Loucy (cell line): ENCODE measurements at regions not wholly inside any gene's neighbourhood (a gene's known extent, or its start where the extent isn't known, plus 50 kb on each side); places are given as distances from the start of the nearest gene placed in this dataset.
"Not testable (repeated sequence)": the region's sequence is repeated elsewhere in the genome, so short reads cannot be mapped to it uniquely, and the experiment has no call there.

ENCODE experiments used
- H2AFZ ChIP-seq: fragments of 200-600 bp; sonication (generic); 2 replicates; pipeline ENCODE4 v1.6.0; 2016; ENCODE audit warnings: antibody characterized with exemption, mild to moderate bottlenecking, low read length, moderate library complexity
- H3F3A ChIP-seq: fragments of 200-600 bp; 2 replicates; pipeline ENCODE4 v1.6.0; 2016; ENCODE audit warnings: antibody characterized with exemption, low read depth, mild to moderate bottlenecking
- H3K27me3 ChIP-seq: fragments of 200-600 bp; sonication (generic); 2 replicates; pipeline ENCODE4 v1.6.1; 2014; ENCODE audit warnings: low read length, mild to moderate bottlenecking; ENCODE audit not compliant: insufficient read depth, poor library complexity, severe bottlenecking
- H3K36me3 ChIP-seq: fragments of 200-600 bp; sonication (generic); 2 replicates; pipeline ENCODE4 v1.6.1; 2016; ENCODE audit warnings: low read length; ENCODE audit not compliant: insufficient read depth
- H3K4me1 ChIP-seq: fragments of 200-600 bp; sonication (generic); 2 replicates; pipeline ENCODE4 v1.5.1; 2014; ENCODE audit warnings: low read length, mild to moderate bottlenecking; ENCODE audit not compliant: insufficient read depth, poor library complexity, severe bottlenecking
- H3K4me2 ChIP-seq: fragments of 200-600 bp; sonication (generic); 2 replicates; pipeline ENCODE4 v1.6.0; 2014; ENCODE audit warnings: antibody characterized with exemption, low read length, low read depth, mild to moderate bottlenecking; ENCODE audit not compliant: poor library complexity, severe bottlenecking
- H3K4me3 ChIP-seq: fragments of 200-600 bp; sonication (generic); 2 replicates; pipeline ENCODE4 v1.5.1; 2014; ENCODE audit warnings: low read length, mild to moderate bottlenecking, mixed read lengths; ENCODE audit not compliant: poor library complexity, severe bottlenecking
- H3K79me2 ChIP-seq: fragments of 200-600 bp; sonication (generic); 2 replicates; pipeline ENCODE4 v1.6.1; 2014; ENCODE audit warnings: low read length; ENCODE audit not compliant: insufficient read depth
- H3K9ac ChIP-seq: fragments of 200-600 bp; sonication (generic); 2 replicates; pipeline ENCODE4 v1.6.0; 2014; ENCODE audit warnings: mild to moderate bottlenecking, low read depth, low read length, moderate library complexity; ENCODE audit not compliant: poor library complexity, severe bottlenecking
- H3K9me2 ChIP-seq: fragments of 200-600 bp; sonication (generic); replicated peaks from 2 replicates; pipeline ENCODE4 v1.6.1; 2016; ENCODE audit warnings: low read depth, low read length, mixed read lengths
- H3K9me3 ChIP-seq: fragments of 200-600 bp; sonication (generic); 2 replicates; pipeline ENCODE4 v1.6.1; 2014; ENCODE audit warnings: mild to moderate bottlenecking, antibody characterized with exemption, low read length, low read depth; ENCODE audit not compliant: insufficient read depth
- H4K20me1 ChIP-seq: fragments of 200-600 bp; sonication (generic); 2 replicates; pipeline ENCODE4 v1.6.0; 2014; ENCODE audit warnings: antibody characterized with exemption, low read length, mild to moderate bottlenecking; ENCODE audit not compliant: insufficient read depth, poor library complexity, severe bottlenecking
- EZH2phosphoT487 ChIP-seq: fragments of 200-600 bp; IDR thresholded peaks from 2 replicates; pipeline ENCODE4 v1.6.1; 2018; ENCODE audit warnings: antibody characterized with exemption, mild to moderate bottlenecking, moderate library complexity, borderline replicate concordance
- TF ChIP-seq, protein P1 (sequence below): fragments of 200-600 bp; sonication (generic); conservative IDR thresholded peaks from 2 replicates; pipeline ENCODE4 v1.5.1; 2014; ENCODE audit warnings: mild to moderate bottlenecking, antibody characterized with exemption, low read length

DNA sequence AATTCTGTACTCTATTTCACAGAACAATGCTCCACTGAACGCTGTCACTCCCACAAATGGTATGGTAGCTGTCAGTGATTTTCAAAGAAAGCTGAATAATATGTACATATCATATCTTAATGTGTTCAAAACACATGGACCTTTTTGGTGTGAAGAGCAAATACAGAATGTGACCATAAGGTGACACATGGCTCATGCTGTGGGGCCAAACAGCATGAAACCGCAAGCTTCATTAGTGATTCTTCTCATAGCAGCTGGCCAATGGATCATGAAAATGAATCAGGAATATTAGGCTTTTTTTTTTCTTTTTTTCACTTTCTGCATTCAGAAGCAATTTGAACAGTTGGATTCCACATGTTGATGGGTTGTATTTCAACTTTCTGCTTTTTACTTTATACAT lies 54.9 kb upstream of the CDH9 start:
- Histone ChIP-seq H3K79me2 (no peaks in the 10 kb centered on the region), H3F3A (no peaks in the 10 kb centered on the region), H3K27me3 (no peaks in the 10 kb centered on the region), H3K4me1 (no peaks in the 10 kb centered on the region), H3K4me3 (no peak overlapping the region), H3K9me2 (no peaks in the 10 kb centered on the region), H2AFZ (no peak overlapping the region), H3K4me2 (no peak overlapping the region), H3K9ac (no peak overlapping the region), H3K9me3 (no peaks in the 10 kb centered on the region), H3K36me3 (no peaks in the 10 kb centered on the region), H4K20me1 (no peaks in the 10 kb centered on the region)
- TF ChIP-seq EZH2phosphoT487 = no peak
- TF ChIP-seq, protein P1, sequence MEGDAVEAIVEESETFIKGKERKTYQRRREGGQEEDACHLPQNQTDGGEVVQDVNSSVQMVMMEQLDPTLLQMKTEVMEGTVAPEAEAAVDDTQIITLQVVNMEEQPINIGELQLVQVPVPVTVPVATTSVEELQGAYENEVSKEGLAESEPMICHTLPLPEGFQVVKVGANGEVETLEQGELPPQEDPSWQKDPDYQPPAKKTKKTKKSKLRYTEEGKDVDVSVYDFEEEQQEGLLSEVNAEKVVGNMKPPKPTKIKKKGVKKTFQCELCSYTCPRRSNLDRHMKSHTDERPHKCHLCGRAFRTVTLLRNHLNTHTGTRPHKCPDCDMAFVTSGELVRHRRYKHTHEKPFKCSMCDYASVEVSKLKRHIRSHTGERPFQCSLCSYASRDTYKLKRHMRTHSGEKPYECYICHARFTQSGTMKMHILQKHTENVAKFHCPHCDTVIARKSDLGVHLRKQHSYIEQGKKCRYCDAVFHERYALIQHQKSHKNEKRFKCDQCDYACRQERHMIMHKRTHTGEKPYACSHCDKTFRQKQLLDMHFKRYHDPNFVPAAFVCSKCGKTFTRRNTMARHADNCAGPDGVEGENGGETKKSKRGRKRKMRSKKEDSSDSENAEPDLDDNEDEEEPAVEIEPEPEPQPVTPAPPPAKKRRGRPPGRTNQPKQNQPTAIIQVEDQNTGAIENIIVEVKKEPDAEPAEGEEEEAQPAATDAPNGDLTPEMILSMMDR = no peak

DNA sequence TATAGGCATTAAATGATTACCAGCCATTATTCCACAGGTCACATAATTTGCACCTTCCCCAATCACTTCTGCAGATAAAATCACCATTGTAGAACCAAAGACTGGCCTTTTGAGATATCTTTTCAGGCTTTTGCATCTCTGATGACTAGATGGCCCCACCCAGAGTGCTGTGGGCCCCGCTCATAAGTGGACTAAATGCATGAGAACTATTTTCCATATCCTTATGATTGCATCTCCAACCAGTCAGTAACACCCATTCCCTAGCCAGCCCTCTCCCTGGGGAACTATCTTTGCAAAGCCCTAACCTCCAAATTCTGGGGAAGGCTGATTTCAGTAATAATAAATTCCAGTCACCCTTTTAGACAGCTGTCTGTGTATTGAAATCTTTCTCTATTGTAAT lies 53.5 kb upstream of the CDH9 start:
- Histone ChIP-seq H3K27me3 (no peaks in the 10 kb centered on the region), H3K36me3 (no peaks in the 10 kb centered on the region), H3K9me2 (no peaks in the 10 kb centered on the region), H3K9me3 (no peaks in the 10 kb centered on the region; the same call in 1 of the 2 replicates), H3F3A (no peaks in the 10 kb centered on the region), H3K4me3 (no peak overlapping the region), H3K4me2 (no peak overlapping the region), H3K79me2 (no peaks in the 10 kb centered on the region), H3K9ac (no peak overlapping the region), H3K4me1 (no peaks in the 10 kb centered on the region), H2AFZ (no peak overlapping the region), H4K20me1 (no peaks in the 10 kb centered on the region)
- no peak for TF ChIP-seq EZH2phosphoT487
- TF ChIP-seq, protein P1 = no peak

DNA sequence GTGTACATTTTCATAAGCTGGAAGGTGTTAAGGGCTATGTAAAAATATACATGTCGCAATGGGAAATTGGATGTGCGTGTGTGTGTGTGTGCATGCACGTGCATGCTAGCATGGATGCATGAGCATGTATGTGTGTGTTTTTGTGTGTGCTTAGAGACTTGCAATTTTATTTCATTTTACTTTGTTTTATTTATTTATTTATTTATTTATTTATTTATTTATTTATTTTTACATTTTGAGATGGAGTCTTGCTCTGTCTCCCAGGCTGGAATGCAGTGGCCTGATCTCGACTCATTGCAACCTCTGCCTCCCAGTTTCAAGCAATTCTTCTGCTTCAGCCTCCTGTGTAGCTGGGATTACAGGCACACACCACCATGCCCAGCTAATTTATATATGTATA lies 50.4 kb upstream of the CDH9 start:
- H3K79me2 ChIP-seq, H3K9me3 ChIP-seq, H4K20me1 ChIP-seq, H3K4me3 ChIP-seq, H3K4me1 ChIP-seq, H2AFZ ChIP-seq, H3K27me3 ChIP-seq, H3K9ac ChIP-seq, H3K4me2 ChIP-seq, H3K36me3 ChIP-seq, H3K9me2 ChIP-seq, H3F3A ChIP-seq: not testable (repeated sequence)
